ENCODE measurements at regions not wholly inside any gene's neighbourhood (a gene's known extent, or its start where the extent isn't known, plus 50 kb on each side); places are given as distances from the start of the nearest gene placed in this dataset.

DNA sequence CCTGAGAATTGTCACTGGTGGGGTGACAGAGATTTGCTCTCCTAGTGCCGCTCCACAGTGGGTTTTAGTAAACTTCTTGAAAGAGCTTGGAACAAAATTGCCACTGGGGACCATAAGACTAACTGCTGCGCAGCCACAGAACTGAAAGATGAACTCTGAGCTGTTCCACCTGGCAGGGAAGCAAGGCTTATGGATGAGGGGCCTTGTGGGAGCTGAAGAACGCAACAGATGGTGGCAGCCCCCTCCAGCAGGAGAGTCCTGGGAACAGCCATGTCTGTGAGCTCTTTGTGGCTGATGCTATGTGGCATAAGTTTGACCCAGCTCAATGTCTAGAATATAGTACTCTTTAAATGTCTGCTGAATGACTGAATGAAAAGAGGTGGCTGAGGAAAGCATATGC, 66.8 kb upstream of the C2CD4B start:
- Histone ChIP-seq H3K9ac (ENCODE audit: low read depth in 1 of 2, low read length in 2 of 2) (no peak overlapping the region), H3K4me1 (ENCODE audit: control insufficient read depth in 4 of 4, insufficient read depth in 4 of 4, low read length in 3 of 4) (no peaks in the 10 kb centered on the region), H3K27me3 (ENCODE audit: control insufficient read depth in 4 of 4, insufficient read depth in 4 of 4, low read length in 3 of 4) (no peaks in the 10 kb centered on the region), H3K4me3 (ENCODE audit: low read depth in 1 of 3, low read length in 3 of 3) (no peak overlapping the region), H3K36me3 (ENCODE audit: control insufficient read depth in 4 of 4, insufficient read depth in 3 of 4, low read depth in 1 of 4, low read length in 3 of 4) (no peaks in the 10 kb centered on the region), H3K27ac (ENCODE audit: low read depth in 1 of 2, low read length in 2 of 2) (no peak overlapping the region), H3K9me3 (ENCODE audit: control insufficient read depth in 4 of 4, low read length in 3 of 4) (no peaks in the 10 kb centered on the region)
- TF ChIP-seq FOXA2 (IDR thresholded peaks at IDR 0.05), result no peak
- TF ChIP-seq HNF4G (IDR thresholded peaks at IDR 0.05), result no peak
- TF ChIP-seq YY1 (IDR thresholded peaks at IDR 0.05), result no peak
- TF ChIP-seq GABPA (IDR thresholded peaks at IDR 0.05 in 1 of 2, conservative IDR thresholded peaks at IDR 0.05 in 1 of 2), result no peak
- no peak for TF ChIP-seq NR2F2 (IDR thresholded peaks at IDR 0.05)
- TF ChIP-seq, protein P1, sequence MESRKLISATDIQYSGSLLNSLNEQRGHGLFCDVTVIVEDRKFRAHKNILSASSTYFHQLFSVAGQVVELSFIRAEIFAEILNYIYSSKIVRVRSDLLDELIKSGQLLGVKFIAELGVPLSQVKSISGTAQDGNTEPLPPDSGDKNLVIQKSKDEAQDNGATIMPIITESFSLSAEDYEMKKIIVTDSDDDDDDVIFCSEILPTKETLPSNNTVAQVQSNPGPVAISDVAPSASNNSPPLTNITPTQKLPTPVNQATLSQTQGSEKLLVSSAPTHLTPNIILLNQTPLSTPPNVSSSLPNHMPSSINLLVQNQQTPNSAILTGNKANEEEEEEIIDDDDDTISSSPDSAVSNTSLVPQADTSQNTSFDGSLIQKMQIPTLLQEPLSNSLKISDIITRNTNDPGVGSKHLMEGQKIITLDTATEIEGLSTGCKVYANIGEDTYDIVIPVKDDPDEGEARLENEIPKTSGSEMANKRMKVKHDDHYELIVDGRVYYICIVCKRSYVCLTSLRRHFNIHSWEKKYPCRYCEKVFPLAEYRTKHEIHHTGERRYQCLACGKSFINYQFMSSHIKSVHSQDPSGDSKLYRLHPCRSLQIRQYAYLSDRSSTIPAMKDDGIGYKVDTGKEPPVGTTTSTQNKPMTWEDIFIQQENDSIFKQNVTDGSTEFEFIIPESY (IDR thresholded peaks at IDR 0.05), result no peak
- TF ChIP-seq, protein P2, sequence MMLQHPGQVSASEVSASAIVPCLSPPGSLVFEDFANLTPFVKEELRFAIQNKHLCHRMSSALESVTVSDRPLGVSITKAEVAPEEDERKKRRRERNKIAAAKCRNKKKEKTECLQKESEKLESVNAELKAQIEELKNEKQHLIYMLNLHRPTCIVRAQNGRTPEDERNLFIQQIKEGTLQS (IDR thresholded peaks at IDR 0.05), result no peak
- no peak for TF ChIP-seq EGR1 (IDR thresholded peaks at IDR 0.05; ENCODE audit: low read depth in 2 of 2)
- no peak for TF ChIP-seq JUND (IDR thresholded peaks at IDR 0.05)
- no peak for TF ChIP-seq TAF1 (conservative IDR thresholded peaks at IDR 0.05)
- TF ChIP-seq, protein P3, sequence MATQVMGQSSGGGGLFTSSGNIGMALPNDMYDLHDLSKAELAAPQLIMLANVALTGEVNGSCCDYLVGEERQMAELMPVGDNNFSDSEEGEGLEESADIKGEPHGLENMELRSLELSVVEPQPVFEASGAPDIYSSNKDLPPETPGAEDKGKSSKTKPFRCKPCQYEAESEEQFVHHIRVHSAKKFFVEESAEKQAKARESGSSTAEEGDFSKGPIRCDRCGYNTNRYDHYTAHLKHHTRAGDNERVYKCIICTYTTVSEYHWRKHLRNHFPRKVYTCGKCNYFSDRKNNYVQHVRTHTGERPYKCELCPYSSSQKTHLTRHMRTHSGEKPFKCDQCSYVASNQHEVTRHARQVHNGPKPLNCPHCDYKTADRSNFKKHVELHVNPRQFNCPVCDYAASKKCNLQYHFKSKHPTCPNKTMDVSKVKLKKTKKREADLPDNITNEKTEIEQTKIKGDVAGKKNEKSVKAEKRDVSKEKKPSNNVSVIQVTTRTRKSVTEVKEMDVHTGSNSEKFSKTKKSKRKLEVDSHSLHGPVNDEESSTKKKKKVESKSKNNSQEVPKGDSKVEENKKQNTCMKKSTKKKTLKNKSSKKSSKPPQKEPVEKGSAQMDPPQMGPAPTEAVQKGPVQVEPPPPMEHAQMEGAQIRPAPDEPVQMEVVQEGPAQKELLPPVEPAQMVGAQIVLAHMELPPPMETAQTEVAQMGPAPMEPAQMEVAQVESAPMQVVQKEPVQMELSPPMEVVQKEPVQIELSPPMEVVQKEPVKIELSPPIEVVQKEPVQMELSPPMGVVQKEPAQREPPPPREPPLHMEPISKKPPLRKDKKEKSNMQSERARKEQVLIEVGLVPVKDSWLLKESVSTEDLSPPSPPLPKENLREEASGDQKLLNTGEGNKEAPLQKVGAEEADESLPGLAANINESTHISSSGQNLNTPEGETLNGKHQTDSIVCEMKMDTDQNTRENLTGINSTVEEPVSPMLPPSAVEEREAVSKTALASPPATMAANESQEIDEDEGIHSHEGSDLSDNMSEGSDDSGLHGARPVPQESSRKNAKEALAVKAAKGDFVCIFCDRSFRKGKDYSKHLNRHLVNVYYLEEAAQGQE (IDR thresholded peaks at IDR 0.05), result no peak
- TF ChIP-seq SP1 (IDR thresholded peaks at IDR 0.05), result no peak
- 72% methylated on average over 3 of the region's 3 CpGs for WGBS
- DNase-seq (ENCODE audit: low spot score), result no peak

DNA sequence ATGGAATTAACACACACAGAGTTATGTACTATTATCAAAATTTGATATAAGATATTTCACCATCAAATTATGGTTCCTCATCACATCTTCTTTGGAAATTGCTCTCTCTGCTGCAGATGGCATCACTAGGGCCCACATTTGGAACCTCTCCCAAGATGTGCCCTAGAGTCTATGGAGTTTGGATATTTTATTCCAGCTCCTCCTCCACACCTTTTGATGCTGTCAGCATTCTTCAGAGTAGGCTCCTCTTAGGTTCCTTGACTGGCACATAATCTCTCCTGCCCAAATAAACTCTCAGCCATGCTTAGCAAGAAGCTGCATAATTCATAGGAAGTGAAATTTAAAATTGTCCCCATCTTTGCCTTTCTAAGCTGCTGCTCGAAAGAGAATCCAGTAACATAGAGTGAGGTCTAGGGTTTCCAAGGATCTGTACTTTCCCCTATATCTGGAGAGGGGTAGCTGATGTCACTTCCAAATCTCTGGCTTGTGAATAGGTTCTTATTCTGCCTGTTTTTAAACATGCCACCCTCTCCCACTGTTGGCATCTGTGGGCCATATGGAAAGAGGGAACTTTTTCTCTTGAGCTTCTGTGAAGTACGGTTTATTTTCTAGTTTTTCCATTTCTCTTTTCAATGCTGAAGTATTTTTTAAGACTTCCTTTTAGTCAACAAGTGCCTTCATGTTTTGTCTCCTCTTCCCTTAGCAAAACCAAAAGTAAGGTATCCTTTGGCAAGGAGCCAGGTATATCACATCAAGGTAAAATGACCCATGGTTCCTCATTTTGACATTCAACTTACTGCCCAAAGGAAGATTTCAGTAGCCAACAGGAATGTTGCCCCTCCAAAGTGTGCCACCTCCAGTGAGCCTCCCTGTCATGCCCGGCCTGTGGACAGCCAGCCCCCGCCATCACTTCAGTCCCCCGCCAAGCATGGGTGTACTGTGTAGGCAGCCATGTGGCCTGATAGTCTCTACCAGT, 75.3 kb upstream of the C2CD4B start:
- Histone ChIP-seq H3K36me3 (ENCODE audit: control insufficient read depth in 4 of 4, insufficient read depth in 3 of 4, low read depth in 1 of 4, low read length in 3 of 4) (no peaks in the 10 kb centered on the region), H3K9ac (ENCODE audit: low read depth in 1 of 2, low read length in 2 of 2) (no peak overlapping the region), H3K4me1 (ENCODE audit: control insufficient read depth in 4 of 4, insufficient read depth in 4 of 4, low read length in 3 of 4) (no peaks in the 10 kb centered on the region), H3K4me3 (ENCODE audit: low read depth in 1 of 3, low read length in 3 of 3) (no peak overlapping the region), H3K9me3 (ENCODE audit: control insufficient read depth in 4 of 4, low read length in 3 of 4) (peaks cover 0 to 3% (median 2%) of the 10 kb centered on the region in 4 donors), H3K27me3 (ENCODE audit: control insufficient read depth in 4 of 4, insufficient read depth in 4 of 4, low read length in 3 of 4) (no peaks in the 10 kb centered on the region), H3K27ac (ENCODE audit: low read depth in 1 of 2, low read length in 2 of 2) (no peak overlapping the region)
- TF ChIP-seq GABPA (IDR thresholded peaks at IDR 0.05 in 1 of 2, conservative IDR thresholded peaks at IDR 0.05 in 1 of 2) (no peak), RXRA (IDR thresholded peaks at IDR 0.05) (no peak), JUND (IDR thresholded peaks at IDR 0.05) (no peak), HNF4G (IDR thresholded peaks at IDR 0.05) (no peak), FOXA1 (IDR thresholded peaks at IDR 0.05) (no peak), FOXA2 (IDR thresholded peaks at IDR 0.05) (no peak), SP1 (IDR thresholded peaks at IDR 0.05) (no peak), NR2F2 (IDR thresholded peaks at IDR 0.05) (no peak), EGR1 (IDR thresholded peaks at IDR 0.05; ENCODE audit: low read depth in 2 of 2) (no peak)
- TF ChIP-seq, protein P1 (IDR thresholded peaks at IDR 0.05), result no peak
- TF ChIP-seq, protein P3 (IDR thresholded peaks at IDR 0.05), result no peak
- TF ChIP-seq, protein P2 (IDR thresholded peaks at IDR 0.05), result no peak
- TF ChIP-seq, protein P4, sequence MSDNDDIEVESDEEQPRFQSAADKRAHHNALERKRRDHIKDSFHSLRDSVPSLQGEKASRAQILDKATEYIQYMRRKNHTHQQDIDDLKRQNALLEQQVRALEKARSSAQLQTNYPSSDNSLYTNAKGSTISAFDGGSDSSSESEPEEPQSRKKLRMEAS (IDR thresholded peaks at IDR 0.05), result no peak
- DNase-seq (ENCODE audit: low spot score), result no peak
- WGBS, result 96% methylated on average over 5 of the region's 5 CpGs

All from liver (tissue), 7 donors.